GM18505 (cell line): ENCODE measurements at regions not wholly inside any gene's neighbourhood (a gene's known extent, or its start where the extent isn't known, plus 50 kb on each side); places are given as distances from the start of the nearest gene placed in this dataset.

ENCODE experiments used
- ATAC-seq: cut with Tn5 transposase; IDR thresholded peaks from one replicate; pipeline ENCODE4 v1.9.1; 2021; ENCODE audit not compliant: unreplicated experiment
- POLR2A ChIP-seq: IDR thresholded peaks from 4 replicates; pipeline ENCODE4 v1.6.1; 2011; ENCODE audit warnings: borderline replicate concordance; ENCODE audit not compliant: insufficient read depth, insufficient read length; ENCODE audit errors: extremely low read depth

- TF ChIP-seq POLR2A = no peak
- no peak for ATAC-seq
These were observed 178.5 kb downstream of the MACC1 start for GRCh38 chr7:20038676-20039075.

- TF ChIP-seq POLR2A = no peak
- no peak for ATAC-seq
These were observed 181.8 kb downstream of the MACC1 start for GRCh38 chr7:20035279-20035875.

- TF ChIP-seq POLR2A = no peak
- ATAC-seq = no peak
These were observed 183.4 kb downstream of the MACC1 start for GRCh38 chr7:20033621-20034400.

GRCh38 chr7:20032741-20033140 is 184.4 kb downstream of the MACC1 start:
- no peak for ATAC-seq
- TF ChIP-seq POLR2A = no peak

- ATAC-seq = peak; percentile 64
- no peak for TF ChIP-seq POLR2A
These were observed 186.2 kb downstream of the MACC1 start for GRCh38 chr7:20030915-20031362.

- peak; percentile 76 for ATAC-seq
- TF ChIP-seq POLR2A = no peak
These were observed 186.8 kb downstream of the MACC1 start for GRCh38 chr7:20030417-20030816.

- ATAC-seq = no peak
- no peak for TF ChIP-seq POLR2A
These were observed 190.4 kb downstream of the MACC1 start for GRCh38 chr7:20026762-20027161.

GRCh38 chr7:20021831-20022230 is 195.4 kb downstream of the MACC1 start:
- ATAC-seq = peak; percentile 72
- TF ChIP-seq POLR2A = no peak

GRCh38 chr7:20021066-20021465 is 196.1 kb downstream of the MACC1 start:
- ATAC-seq = no peak

GRCh38 chr7:20019757-20020432 is 197.3 kb downstream of the MACC1 start:
- ATAC-seq = peak; percentile 82
- TF ChIP-seq POLR2A = no peak

More at GRCh38 chr7:20021066-20021465, 196.1 kb downstream of the MACC1 start:
- TF ChIP-seq POLR2A = no peak

- no peak for ATAC-seq
- no peak for TF ChIP-seq POLR2A
These were observed 200.5 kb downstream of the MACC1 start for GRCh38 chr7:20016669-20017068.

GRCh38 chr7:20013536-20013935 is 203.6 kb downstream of the MACC1 start:
- ATAC-seq = no peak
- TF ChIP-seq POLR2A = no peak

- no peak for ATAC-seq
- TF ChIP-seq POLR2A = no peak
These were observed 205.1 kb downstream of the MACC1 start for GRCh38 chr7:20012100-20012499.

- ATAC-seq = no peak
- TF ChIP-seq POLR2A = no peak
These were observed 206.3 kb downstream of the MACC1 start for GRCh38 chr7:20010877-20011276.

- TF ChIP-seq POLR2A = no peak
- no peak for ATAC-seq
These were observed 209.7 kb downstream of the MACC1 start for GRCh38 chr7:20007510-20007909.

GRCh38 chr7:20005081-20005480 is 212.1 kb downstream of the MACC1 start:
- no peak for TF ChIP-seq POLR2A
- ATAC-seq = no peak
